CD8-positive, alpha-beta memory T cell (primary cell): ENCODE measurements at regions not wholly inside any gene's neighbourhood (a gene's known extent, or its start where the extent isn't known, plus 50 kb on each side); places are given as distances from the start of the nearest gene placed in this dataset.

Experiments
- CTCF ChIA-PET: fragments of 350-600 bp; sonication (Branson Sonifier 250); formaldehyde crosslinking; loops from one replicate; lab custom pipeline; 2021; ENCODE audit warnings: antibody characterized with exemption; lab: Charles Lee
- POLR2A ChIA-PET: fragments of 350-600 bp; sonication (Branson Sonifier 250); formaldehyde crosslinking; loops from one replicate; lab custom pipeline; 2021; ENCODE audit warnings: antibody characterized with exemption; lab: Charles Lee
- DNase-seq, 5 donors: peaks; one replicate each; pipeline versions ENCODE4 v3.0.0 to v3.0.0-alpha.2; 2020 to 2022; ENCODE audit warnings: mixed read lengths in 1 of 5
- H3K27ac ChIP-seq: one replicate; pipeline ENCODE4 v1.7.0; 2013; ENCODE audit warnings: low read depth, mild to moderate bottlenecking, low read length, moderate library complexity
- H3K27me3 ChIP-seq: 2 replicates; pipeline ENCODE4 v1.7.0; 2013; ENCODE audit warnings: low read length, mild to moderate bottlenecking; ENCODE audit not compliant: insufficient read depth, poor library complexity, severe bottlenecking
- H3K36me3 ChIP-seq: 2 replicates; pipeline ENCODE4 v1.7.0; 2013; ENCODE audit warnings: mild to moderate bottlenecking, low read length, moderate library complexity; ENCODE audit not compliant: insufficient read depth
- H3K4me1 ChIP-seq: 2 replicates; pipeline ENCODE4 v1.7.0; 2013; ENCODE audit warnings: mild to moderate bottlenecking, low read length, moderate library complexity; ENCODE audit not compliant: insufficient read depth
- H3K4me3 ChIP-seq: 2 replicates; pipeline ENCODE4 v1.7.0; 2013; ENCODE audit warnings: mild to moderate bottlenecking, low read length
- H3K9me3 ChIP-seq: 2 replicates; pipeline ENCODE4 v1.7.0; 2013; ENCODE audit warnings: mild to moderate bottlenecking, low read length
- H3K27ac Mint-ChIP-seq, 8 donors: one replicate each; pipeline ENCODE4 v1.8.0; 2020 to 2021; ENCODE audit warnings: mixed read lengths in 8 of 8, mild to moderate bottlenecking in 6 of 8, inconsistent platforms in 3 of 8, moderate library complexity in 3 of 8
- H3K27me3 Mint-ChIP-seq, 2 donors: one replicate each; pipeline ENCODE4 v1.8.0; 2020 to 2021; ENCODE audit warnings: mixed read lengths in 2 of 2, mild to moderate bottlenecking in 1 of 2, moderate library complexity in 1 of 2
- H3K36me3 Mint-ChIP-seq, 3 donors: one replicate each; pipeline ENCODE4 v1.8.0; 2020 to 2021; ENCODE audit warnings: mixed read lengths in 3 of 3, inconsistent platforms in 1 of 3, mild to moderate bottlenecking in 1 of 3
- H3K4me1 Mint-ChIP-seq, 3 donors: one replicate each; pipeline ENCODE4 v1.8.0; 2020 to 2021; ENCODE audit warnings: mixed read lengths in 3 of 3, inconsistent platforms in 1 of 3, mild to moderate bottlenecking in 1 of 3
- H3K4me3 Mint-ChIP-seq, 7 donors: one replicate each; pipeline ENCODE4 v1.8.0; 2020 to 2021; ENCODE audit warnings: mixed read lengths in 7 of 7, mild to moderate bottlenecking in 6 of 7, moderate library complexity in 4 of 7, inconsistent platforms in 2 of 7
- H3K9me3 Mint-ChIP-seq, 5 donors: one replicate each; pipeline ENCODE4 v1.8.0; 2020 to 2022; ENCODE audit warnings: mixed read lengths in 5 of 5, mild to moderate bottlenecking in 3 of 5, moderate library complexity in 2 of 5, inconsistent platforms in 1 of 5

DNA sequence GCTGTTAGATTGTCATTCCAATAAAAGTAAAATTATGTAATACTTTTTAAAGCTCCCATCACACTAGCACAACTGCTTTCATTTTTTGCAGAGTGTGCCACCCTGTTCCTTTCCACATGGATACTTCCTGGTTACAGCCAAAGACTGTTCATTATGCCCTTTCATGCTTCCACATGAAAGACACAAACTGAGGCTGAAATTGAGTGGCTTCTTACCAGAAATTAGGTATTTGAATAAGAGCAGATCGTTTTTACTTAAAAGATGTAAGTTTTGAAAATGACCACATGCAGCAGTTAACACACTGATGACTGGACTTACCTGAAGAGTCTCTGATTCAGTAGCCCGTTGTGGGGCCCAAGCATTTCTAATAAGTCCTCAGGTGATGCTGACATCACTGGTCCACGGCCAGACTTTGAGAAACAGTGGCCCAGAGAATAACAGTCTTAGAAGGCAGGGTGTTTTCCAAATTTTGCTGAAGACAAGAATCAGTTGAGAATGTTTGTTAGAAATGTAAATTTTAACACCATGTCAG lies 187.6 kb upstream of the DMRT1 start:
- no peak overlapping the region for H3K27ac Mint-ChIP-seq
- H3K4me3 Mint-ChIP-seq, result no peak overlapping the region
- no peak overlapping the region for H3K27ac ChIP-seq

DNA sequence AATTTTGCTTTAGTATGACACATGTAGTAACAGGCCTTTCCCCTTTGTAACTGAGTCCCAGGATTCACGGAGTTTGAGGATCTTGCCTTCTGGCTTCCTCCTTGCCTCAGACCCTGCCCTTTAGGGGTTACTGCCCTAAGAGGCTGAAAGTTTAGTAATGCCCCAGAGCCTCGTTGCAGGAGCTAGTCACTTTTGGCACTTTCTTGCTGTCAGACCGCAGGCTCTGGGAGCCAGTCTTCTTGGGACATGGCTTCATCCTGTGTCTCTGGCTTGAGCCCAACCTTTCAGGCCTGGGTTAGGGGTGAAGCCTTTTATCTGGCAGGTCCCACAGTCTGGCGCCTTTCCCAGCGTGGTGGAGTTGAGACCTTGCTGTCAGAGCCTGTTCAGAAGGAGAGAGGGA lies 185.6 kb upstream of the DMRT1 start:
- H3K27me3 Mint-ChIP-seq, result peaks cover 0 to 12% of the 10 kb centered on the region in 2 donors
- H3K36me3 Mint-ChIP-seq, result peaks cover 0 to 4% (median 0%) of the 10 kb centered on the region in 3 donors
- ChIA-PET CTCF (no interaction called here), POLR2A (no interaction called here)
- H3K4me1 ChIP-seq, result no peaks in the 10 kb centered on the region
- H3K27ac ChIP-seq, result no peak overlapping the region
- H3K27me3 ChIP-seq, result no peaks in the 10 kb centered on the region
- no peak for DNase-seq
- H3K4me3 ChIP-seq, result no peak overlapping the region
- H3K4me3 Mint-ChIP-seq, result no peak overlapping the region
- H3K4me1 Mint-ChIP-seq, result peaks cover under 1 to 20% (median 9%) of the 10 kb centered on the region in 3 donors
- H3K9me3 Mint-ChIP-seq, result peaks cover 0 to 2% (median 0%) of the 10 kb centered on the region in 5 donors
- H3K9me3 ChIP-seq, result no peaks in the 10 kb centered on the region
- no peak overlapping the region for H3K27ac Mint-ChIP-seq
- no peaks in the 10 kb centered on the region for H3K36me3 ChIP-seq

More for the DNA sequence above, 187.6 kb upstream of the DMRT1 start:
- no peaks in the 10 kb centered on the region for H3K36me3 ChIP-seq
- CTCF ChIA-PET, result no interaction called here
- H3K27me3 Mint-ChIP-seq, result peaks cover 0 to 2% of the 10 kb centered on the region in 2 donors
- H3K4me1 Mint-ChIP-seq, result peaks cover 18 to 39% (median 20%) of the 10 kb centered on the region in 3 donors
- no peaks in the 10 kb centered on the region for H3K36me3 Mint-ChIP-seq
- POLR2A ChIA-PET, result no interaction called here
- DNase-seq, result no peak
- no peaks in the 10 kb centered on the region for H3K9me3 ChIP-seq
- no peak overlapping the region for H3K4me3 ChIP-seq
- H3K27me3 ChIP-seq, result no peaks in the 10 kb centered on the region
- H3K4me1 ChIP-seq, result peaks cover 15% of the 10 kb centered on the region
- H3K9me3 Mint-ChIP-seq, result no peaks in the 10 kb centered on the region

DNA sequence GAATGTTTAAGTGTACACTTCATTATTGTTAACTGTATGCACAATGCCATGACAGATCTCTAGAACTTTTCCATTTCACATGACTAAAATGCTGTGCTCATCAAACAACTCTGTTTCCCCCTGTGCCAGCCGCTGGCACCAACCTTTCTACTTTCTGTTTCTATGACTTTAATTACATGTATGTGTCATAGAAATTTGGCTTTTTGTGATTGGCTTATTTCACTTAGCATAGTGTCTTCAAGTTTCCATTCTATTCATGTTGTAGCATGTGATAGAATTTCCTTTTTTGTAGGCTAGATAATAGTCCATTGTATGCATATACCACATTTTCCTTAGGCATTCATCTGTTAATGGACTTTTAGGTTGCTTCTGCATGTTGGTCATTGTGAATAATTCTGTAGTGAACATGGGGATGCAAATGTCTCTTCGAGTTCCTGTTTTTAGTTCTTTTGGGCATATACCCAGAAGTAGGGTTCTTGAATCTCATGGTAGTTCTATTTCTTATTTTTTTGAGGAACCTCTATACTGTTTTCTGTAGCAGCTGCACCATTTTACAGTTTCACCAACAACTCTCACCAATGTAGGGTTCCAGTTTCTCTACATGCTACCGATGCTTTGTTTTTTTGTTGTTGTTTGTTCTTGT lies 184.4 kb upstream of the DMRT1 start:
- Histone ChIP-seq H3K36me3 (no peaks in the 10 kb centered on the region), H3K4me3 (no peak overlapping the region), H3K9me3 (no peaks in the 10 kb centered on the region), H3K27me3 (no peaks in the 10 kb centered on the region), H3K27ac (no peak overlapping the region), H3K4me1 (no peaks in the 10 kb centered on the region)
- no peak overlapping the region for H3K4me3 Mint-ChIP-seq
- H3K4me1 Mint-ChIP-seq, result peaks cover 0 to 20% (median 9%) of the 10 kb centered on the region in 3 donors
- no peak for DNase-seq
- CTCF ChIA-PET, result no interaction called here
- POLR2A ChIA-PET, result no interaction called here
- peaks cover 0 to 12% of the 10 kb centered on the region in 2 donors for H3K27me3 Mint-ChIP-seq
- no peak overlapping the region for H3K27ac Mint-ChIP-seq
- peaks cover 0 to 2% (median 0%) of the 10 kb centered on the region in 5 donors for H3K9me3 Mint-ChIP-seq
- peaks cover 0 to 4% (median 0%) of the 10 kb centered on the region in 3 donors for H3K36me3 Mint-ChIP-seq

GRCh38 chr9:659286-659685 lies 182.2 kb upstream of the DMRT1 start:
- no peak overlapping the region for H3K27ac Mint-ChIP-seq
- DNase-seq, result no peak
- H3K27me3 Mint-ChIP-seq, result peaks cover 0 to 16% of the 10 kb centered on the region in 2 donors
- Histone ChIP-seq H3K27ac (no peak overlapping the region), H3K9me3 (no peaks in the 10 kb centered on the region), H3K36me3 (no peaks in the 10 kb centered on the region), H3K4me1 (no peaks in the 10 kb centered on the region), H3K4me3 (no peak overlapping the region), H3K27me3 (no peaks in the 10 kb centered on the region)
- ChIA-PET CTCF (no interaction called here), POLR2A (no interaction called here)
- no peak overlapping the region for H3K4me3 Mint-ChIP-seq
- peaks cover 0 to 6% (median 5%) of the 10 kb centered on the region in 3 donors for H3K4me1 Mint-ChIP-seq
- peaks cover 0 to 4% (median 0%) of the 10 kb centered on the region in 3 donors for H3K36me3 Mint-ChIP-seq
- H3K9me3 Mint-ChIP-seq, result peaks cover 0 to 5% (median 0%) of the 10 kb centered on the region in 5 donors

DNA sequence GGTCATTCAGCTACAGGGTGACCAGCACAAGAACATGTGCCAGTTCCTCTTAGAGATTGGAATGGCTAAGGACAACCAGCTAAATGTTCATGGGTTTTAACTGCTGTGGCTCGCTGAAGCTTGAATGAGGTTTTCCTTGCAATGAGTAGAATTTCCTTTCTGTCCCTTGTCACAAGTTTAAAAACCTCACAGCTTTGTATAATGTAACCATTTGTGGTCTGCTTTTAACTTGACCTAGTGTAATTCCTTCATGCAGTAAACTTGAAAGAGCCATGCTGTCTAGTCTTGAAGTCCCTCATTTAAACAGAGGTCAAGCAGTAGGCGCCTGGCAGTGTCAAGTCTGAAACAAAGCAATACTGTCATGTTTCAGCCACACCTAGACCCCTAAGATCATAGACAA lies 181.3 kb upstream of the DMRT1 start:
- H3K4me3 Mint-ChIP-seq, result no peak overlapping the region
- H3K36me3 Mint-ChIP-seq, result peaks cover 0 to 4% (median 0%) of the 10 kb centered on the region in 3 donors
- peaks cover 0 to 6% (median 5%) of the 10 kb centered on the region in 3 donors for H3K4me1 Mint-ChIP-seq
- ChIA-PET POLR2A (no interaction called here), CTCF (no interaction called here)
- H3K27ac Mint-ChIP-seq, result no peak overlapping the region
- H3K9me3 Mint-ChIP-seq, result peaks cover 0 to 5% (median 0%) of the 10 kb centered on the region in 5 donors
- Histone ChIP-seq H3K27ac (no peak overlapping the region), H3K36me3 (no peaks in the 10 kb centered on the region), H3K27me3 (no peaks in the 10 kb centered on the region), H3K9me3 (no peaks in the 10 kb centered on the region), H3K4me1 (no peaks in the 10 kb centered on the region), H3K4me3 (no peak overlapping the region)
- H3K27me3 Mint-ChIP-seq, result peaks cover 0 to 16% of the 10 kb centered on the region in 2 donors
- no peak for DNase-seq

DNA sequence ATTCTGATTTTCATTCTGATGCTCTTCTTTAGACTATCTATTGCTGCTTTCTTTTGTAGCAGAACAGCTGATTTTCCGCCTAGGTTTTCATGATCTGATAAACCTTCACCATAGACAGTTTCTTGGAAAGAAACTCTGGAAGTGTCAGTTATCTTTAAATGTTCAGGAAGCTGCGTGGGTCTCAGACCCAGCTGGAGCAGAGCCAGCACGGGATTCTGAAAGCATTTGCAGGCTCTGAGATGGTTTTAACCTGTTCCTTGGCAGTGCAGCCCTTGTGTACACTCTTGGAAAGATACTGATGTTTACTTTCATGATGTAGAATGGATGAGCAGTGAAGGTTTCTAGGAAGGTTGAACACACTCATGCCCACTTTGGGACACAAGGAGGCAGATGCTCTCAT lies 178.0 kb upstream of the DMRT1 start:
- peaks cover 0 to 17% (median 1%) of the 10 kb centered on the region in 3 donors for H3K36me3 Mint-ChIP-seq
- no peak overlapping the region for H3K4me3 Mint-ChIP-seq
- DNase-seq, result no peak
- Histone ChIP-seq H3K36me3 (no peaks in the 10 kb centered on the region), H3K27me3 (no peaks in the 10 kb centered on the region), H3K4me3 (no peak overlapping the region), H3K9me3 (no peaks in the 10 kb centered on the region), H3K4me1 (no peaks in the 10 kb centered on the region), H3K27ac (no peak overlapping the region)
- peaks cover 0 to 2% (median 0%) of the 10 kb centered on the region in 3 donors for H3K4me1 Mint-ChIP-seq
- ChIA-PET POLR2A (no interaction called here), CTCF (no interaction called here)
- H3K9me3 Mint-ChIP-seq, result peaks cover 0 to 10% (median 6%) of the 10 kb centered on the region in 5 donors
- no peak overlapping the region for H3K27ac Mint-ChIP-seq
- H3K27me3 Mint-ChIP-seq, result peaks cover 13 to 21% of the 10 kb centered on the region in 2 donors

DNA sequence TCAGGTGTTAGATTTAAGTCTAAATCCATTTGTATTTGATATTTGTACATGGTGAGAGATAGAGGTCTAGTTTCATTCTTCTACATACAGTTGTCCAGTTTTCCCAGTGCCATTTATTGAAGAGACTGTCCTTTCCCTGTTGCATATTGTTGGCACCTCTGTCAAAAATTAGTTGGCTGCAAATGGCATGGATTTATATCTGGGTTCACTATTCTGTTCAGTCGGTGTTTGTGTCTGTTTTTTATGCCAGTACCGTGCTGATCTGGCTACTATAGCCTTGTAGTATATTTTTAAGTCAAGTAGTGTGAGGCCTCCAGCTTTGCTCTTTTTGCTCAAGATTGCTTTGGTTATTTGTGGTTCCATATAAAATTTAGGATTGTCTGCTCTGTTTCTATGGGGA lies 176.2 kb upstream of the DMRT1 start:
- H3K27ac ChIP-seq, result no peak overlapping the region
- peaks cover 0 to 22% (median 1%) of the 10 kb centered on the region in 3 donors for H3K36me3 Mint-ChIP-seq
- no peak overlapping the region for H3K27ac Mint-ChIP-seq
- no peak for DNase-seq
- no peaks in the 10 kb centered on the region for H3K9me3 ChIP-seq
- H3K9me3 Mint-ChIP-seq, result peaks cover 15 to 25% (median 16%) of the 10 kb centered on the region in 5 donors
- H3K4me3 Mint-ChIP-seq, result no peak overlapping the region
- peaks cover 19 to 23% of the 10 kb centered on the region in 2 donors for H3K27me3 Mint-ChIP-seq
- CTCF ChIA-PET, result no interaction called here
- no peaks in the 10 kb centered on the region for H3K4me1 ChIP-seq
- H3K27me3 ChIP-seq, result no peaks in the 10 kb centered on the region
- POLR2A ChIA-PET, result no interaction called here
- no peaks in the 10 kb centered on the region for H3K36me3 ChIP-seq
- peaks cover 0 to under 1% (median 0%) of the 10 kb centered on the region in 3 donors for H3K4me1 Mint-ChIP-seq
- H3K4me3 ChIP-seq, result no peak overlapping the region

DNA sequence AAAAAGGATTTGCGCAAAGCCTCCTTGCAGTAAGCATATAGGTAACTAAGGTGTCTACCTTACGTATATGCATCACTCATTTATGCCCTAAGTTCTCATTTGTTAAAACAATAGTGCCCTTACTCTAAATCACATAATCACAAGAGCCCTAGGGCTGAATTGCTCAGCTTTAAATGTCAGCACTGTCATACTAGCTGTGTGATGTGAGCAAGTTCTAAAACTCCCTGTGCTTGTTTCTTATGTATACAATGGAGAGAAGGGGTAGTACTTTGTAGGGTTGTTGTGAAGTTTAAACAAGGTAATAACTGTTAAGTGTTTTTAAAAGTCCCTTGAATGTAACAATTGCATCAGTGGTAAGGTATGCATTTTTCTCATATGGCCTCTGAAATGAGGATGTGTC lies 169.5 kb upstream of the DMRT1 start:
- no peaks in the 10 kb centered on the region for H3K27me3 ChIP-seq
- Mint-ChIP-seq H3K36me3 (peaks cover 0 to 24% (median 0%) of the 10 kb centered on the region in 3 donors), H3K27ac (no peak overlapping the region), H3K27me3 (peaks cover 11 to 39% of the 10 kb centered on the region in 2 donors), H3K4me3 (no peak overlapping the region), H3K4me1 (peaks cover under 1 to 6% (median 6%) of the 10 kb centered on the region in 3 donors), H3K9me3 (peaks cover 15 to 25% (median 17%) of the 10 kb centered on the region in 5 donors)
- no peak overlapping the region for H3K27ac ChIP-seq
- CTCF ChIA-PET, result no interaction called here
- no peaks in the 10 kb centered on the region for H3K4me1 ChIP-seq
- no peaks in the 10 kb centered on the region for H3K9me3 ChIP-seq
- POLR2A ChIA-PET, result no interaction called here
- no peak overlapping the region for H3K4me3 ChIP-seq
- no peak for DNase-seq
- H3K36me3 ChIP-seq, result no peaks in the 10 kb centered on the region
